ENCODE measurements at regions not wholly inside any gene's neighbourhood (a gene's known extent, or its start where the extent isn't known, plus 50 kb on each side); places are given as distances from the start of the nearest gene placed in this dataset.

DNA sequence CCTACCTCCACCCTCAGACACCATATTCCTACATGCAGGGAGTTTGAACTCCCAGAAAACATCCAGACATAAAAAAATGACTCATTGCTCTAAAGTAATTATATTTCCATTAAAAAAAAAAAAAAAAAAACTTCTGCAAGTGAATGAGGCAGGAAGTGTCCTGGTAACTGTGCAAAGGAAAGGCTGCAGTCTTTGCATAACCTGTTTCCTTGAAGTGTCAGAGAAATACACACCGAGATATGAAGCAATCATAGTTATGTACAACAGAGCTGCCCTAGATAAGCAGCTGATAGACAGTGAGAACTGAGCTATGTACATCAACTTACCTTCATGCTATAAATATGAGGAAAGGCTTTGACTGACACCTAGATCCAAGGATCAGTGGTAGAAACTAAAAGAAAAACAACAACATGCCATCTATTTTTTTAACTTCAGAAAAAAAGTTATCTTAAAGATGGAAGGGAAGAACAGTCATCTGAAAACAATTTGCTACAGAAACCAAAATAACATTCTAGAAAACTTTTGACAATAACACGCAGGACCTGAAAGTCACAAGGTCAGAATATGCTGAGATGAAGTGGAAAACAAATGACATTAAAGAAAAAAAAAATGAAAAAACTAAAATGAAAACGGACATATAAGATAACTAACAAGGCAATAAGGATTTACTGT lies 263.2 kb downstream of the SEC23A start:
- DNase-seq = peak; percentile 73 to 74

DNA sequence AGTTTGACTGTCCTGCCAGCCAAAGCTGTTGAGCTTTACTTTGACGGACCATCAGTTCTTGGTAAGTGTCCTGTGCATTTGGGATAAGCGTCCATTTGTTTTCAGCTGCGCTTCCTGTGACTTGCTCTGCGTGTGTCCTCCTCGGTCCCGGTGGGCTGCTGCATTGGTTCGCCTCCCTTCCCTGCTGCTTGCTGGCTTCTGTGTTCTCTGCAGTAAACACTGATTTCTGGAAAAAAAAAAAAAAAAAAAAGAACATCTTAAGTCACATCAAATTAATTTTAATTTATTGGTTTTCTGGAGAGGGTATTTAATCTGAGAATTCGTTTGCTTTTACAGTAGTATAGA lies 264.1 kb downstream of the SEC23A start:
- DNase-seq = no peak

- no peak for DNase-seq
Observed at GRCh38 chr14:38838049-38838978, 264.7 kb downstream of the SEC23A start.

GRCh38 chr14:38837343-38838048 lies 265.5 kb downstream of the SEC23A start:
- DNase-seq = no peak

DNA sequence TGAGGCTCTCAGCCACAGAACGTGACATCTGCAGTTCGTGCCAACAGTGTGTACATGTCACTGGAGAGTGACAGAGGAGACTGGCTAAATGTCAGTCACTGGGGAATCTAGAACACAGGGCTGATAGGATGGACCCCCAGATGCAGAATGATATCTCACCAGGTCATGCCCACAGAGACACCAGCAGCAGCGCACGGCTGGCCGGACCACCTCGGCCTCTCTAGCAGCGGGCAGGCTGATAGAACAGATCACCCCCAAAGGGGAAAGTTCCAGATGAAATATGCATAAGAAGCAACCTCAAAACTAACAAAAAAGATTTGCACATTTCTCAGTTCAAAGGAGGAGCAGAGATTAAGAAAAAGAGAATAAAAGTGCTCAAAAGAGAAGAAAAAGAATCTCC lies 266.5 kb downstream of the SEC23A start:
- DNase-seq = no peak

DNA sequence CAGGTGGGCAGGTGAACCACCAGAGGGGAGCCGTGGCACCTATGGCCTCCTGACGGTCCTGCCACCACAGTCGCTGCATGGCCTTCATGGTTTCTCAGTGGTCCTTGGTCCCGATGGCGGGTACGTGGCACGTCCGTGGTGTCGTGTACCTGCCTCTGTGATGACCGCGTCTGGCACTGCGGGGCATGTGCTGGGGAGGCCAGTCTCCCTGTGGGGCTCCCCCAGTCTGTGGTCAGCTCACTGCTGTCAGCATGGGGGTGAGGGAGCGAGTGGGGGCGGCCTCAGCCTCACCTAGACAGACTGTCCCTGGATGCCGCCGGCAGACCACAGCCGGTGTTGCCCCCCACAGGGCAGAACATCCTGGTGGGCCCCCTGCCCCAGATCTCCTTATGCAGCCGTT lies 267.2 kb downstream of the SEC23A start:
- no peak for DNase-seq

DNA sequence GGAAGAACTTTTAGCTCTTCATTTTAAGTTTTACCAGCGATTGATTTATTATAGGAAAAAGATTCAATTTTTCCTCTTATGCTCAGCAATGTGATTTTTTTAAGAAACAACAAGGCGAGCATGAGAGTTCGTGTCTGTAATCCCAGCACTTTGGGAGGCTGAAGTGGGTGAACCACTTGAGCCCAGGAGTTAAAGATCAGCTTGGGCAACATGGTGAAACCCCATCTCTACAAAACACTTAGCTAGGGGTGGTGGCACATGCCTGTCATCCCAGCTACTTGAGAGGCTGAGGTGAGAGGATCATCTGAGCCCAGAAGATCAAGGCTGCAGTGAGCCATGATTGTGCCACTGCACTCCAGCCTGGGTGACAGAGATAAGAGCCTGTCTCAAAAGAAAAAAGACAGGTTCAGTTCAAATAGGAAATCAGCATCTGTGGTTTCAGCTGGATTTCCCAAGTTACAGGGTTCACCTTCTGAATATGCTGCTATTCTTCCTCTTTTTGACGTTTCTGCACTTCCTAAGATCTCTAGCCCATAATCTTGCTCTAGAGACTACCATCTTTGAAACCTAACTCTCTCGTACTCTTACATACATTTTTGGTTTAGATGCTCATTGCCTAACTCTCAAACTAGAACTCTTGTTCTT lies 274.7 kb downstream of the SEC23A start:
- peak; percentile 95 to 97 for DNase-seq

DNA sequence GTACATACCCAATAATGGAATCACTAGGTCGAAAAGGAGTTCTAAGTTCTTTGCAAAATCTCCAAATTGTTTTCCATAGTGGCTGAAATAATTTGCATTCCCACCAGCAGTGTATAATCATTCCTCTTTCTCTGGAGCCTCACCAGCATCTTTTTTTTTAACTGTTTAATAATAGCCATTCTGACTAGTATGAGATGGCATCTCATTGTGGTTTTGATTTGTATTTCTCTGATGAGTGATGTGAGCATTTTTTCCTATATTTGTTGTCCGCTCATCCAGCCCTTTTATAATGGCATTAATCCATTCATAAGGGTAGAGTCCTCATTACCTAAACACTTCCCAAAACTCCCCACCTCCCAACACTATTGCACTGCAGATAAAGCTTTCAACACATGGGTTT lies 278.3 kb downstream of the SEC23A start:
- no peak for DNase-seq

GRCh38 chr14:38818555-38818954 lies 284.5 kb downstream of the SEC23A start:
- DNase-seq = no peak

- no peak for DNase-seq
Observed at GRCh38 chr14:38808734-38809455, 294.1 kb downstream of the SEC23A start.

GRCh38 chr14:38799671-38800070 lies 303.4 kb downstream of the SEC23A start:
- DNase-seq = no peak

GRCh38 chr14:38794677-38795076 lies 308.4 kb downstream of the SEC23A start:
- DNase-seq = no peak

- no peak for DNase-seq
Observed at GRCh38 chr14:38791862-38792261, 311.2 kb downstream of the SEC23A start.

- no peak for DNase-seq
Observed at GRCh38 chr14:38790916-38791315, 312.1 kb downstream of the SEC23A start.

DNA sequence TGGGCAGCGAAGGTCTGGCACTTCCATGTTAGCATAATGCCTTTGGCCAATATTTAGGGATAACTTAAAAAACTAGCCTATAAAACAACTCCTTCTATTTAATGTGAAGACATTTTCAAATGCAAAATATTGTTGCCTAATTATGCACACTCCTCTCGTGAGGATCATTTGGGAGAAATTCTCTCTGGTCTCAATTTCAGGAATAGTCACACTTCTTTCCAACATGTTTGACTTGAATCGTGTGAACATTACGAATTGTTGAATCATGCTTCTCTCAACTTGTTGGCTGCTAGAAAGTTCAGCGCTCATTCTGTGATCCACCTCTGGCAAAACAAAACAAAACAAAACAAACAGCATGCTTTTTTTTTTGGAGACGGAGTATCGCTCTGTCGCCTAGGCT lies 313.2 kb downstream of the SEC23A start:
- no peak for DNase-seq

GRCh38 chr14:38788060-38788459 lies 315.0 kb downstream of the SEC23A start:
- no peak for DNase-seq

DNA sequence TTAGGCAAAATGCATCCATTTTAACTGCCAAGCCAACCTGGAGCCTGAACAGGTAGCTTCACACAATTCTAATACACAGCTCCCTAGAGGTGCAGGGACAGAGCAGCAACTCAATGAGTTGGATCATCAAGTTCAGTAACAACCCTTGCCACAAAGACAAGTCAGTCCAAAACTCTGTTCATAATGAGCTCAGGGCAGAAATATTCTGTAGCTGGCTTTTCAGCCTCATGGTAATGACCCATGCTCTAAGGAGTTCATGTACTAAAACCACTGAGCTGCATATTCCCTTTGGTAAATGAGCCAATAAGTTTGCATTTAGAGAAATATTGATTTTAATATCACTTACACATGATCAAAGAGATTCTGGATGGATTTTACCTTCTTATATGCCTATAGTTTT lies 316.1 kb downstream of the SEC23A start:
- no peak for DNase-seq

GRCh38 chr14:38777401-38777800 lies 325.6 kb downstream of the SEC23A start:
- no peak for DNase-seq

GRCh38 chr14:38775986-38776385 lies 327.0 kb downstream of the SEC23A start:
- no peak for DNase-seq

DNA sequence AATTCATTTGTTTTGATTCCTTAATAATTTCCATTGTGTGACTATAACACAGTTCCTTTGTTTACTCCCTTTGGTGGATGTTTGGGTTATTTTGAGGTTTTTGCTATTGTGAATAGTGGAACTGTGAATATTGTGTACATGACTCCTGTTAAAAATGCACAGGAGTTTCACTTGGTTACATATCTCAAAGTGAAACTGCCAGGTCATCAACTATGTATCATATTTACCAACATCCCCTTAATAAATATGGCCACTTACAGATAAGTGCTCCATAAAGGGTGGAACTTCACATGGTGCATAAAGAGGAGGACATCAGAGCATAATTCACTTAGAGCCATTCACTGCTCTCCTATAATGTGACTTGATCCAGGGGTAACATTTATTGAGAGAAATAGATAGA lies 328.9 kb downstream of the SEC23A start:
- no peak for DNase-seq

DNA sequence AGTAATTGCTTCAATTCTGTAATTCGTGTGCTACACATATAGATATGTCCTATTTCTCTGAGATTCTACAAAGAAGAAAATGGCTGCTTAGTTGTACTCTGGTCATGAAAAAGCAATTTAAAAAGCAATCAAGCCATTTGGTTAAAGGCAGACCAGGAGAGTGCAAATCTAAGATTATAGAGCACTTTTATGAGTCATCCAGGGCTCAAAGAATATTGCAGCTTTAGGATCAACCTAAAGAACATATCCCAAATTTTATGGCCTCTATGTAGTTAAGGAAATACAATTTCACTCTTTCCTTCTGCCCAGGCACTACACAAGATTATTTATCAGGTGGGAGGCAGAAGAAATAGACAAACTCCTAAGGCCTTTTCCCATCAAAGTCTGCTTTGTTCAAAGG lies 332.8 kb downstream of the SEC23A start:
- no peak for DNase-seq

- DNase-seq = peak; percentile 9 to 13
Observed at GRCh38 chr14:38762845-38763244, 340.2 kb downstream of the SEC23A start.

DNA sequence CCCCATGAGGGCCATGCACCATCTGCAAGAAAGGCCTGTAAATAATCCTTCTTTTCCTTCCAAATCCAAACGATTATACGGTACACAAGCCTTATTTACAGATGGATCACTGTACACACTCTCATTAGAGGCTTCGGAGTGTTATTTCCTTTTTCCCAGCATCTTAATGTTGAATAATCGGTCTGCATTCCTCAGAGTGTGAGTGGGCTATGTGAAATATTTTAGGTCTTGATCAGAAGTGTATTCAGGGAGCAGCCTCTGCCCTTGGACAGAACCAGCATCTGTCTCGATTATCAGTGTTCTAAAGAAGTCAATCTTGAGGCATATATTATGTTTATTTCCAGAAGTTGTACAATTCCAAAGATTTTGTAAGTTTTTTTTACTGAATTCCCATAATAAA lies 340.6 kb downstream of the SEC23A start:
- DNase-seq = no peak
